ENCODE measurements at regions not wholly inside any gene's neighbourhood (a gene's known extent, or its start where the extent isn't known, plus 50 kb on each side); places are given as distances from the start of the nearest gene placed in this dataset.
"Not testable (repeated sequence)": the region's sequence is repeated elsewhere in the genome, so short reads cannot be mapped to it uniquely, and the experiment has no call there.

DNA sequence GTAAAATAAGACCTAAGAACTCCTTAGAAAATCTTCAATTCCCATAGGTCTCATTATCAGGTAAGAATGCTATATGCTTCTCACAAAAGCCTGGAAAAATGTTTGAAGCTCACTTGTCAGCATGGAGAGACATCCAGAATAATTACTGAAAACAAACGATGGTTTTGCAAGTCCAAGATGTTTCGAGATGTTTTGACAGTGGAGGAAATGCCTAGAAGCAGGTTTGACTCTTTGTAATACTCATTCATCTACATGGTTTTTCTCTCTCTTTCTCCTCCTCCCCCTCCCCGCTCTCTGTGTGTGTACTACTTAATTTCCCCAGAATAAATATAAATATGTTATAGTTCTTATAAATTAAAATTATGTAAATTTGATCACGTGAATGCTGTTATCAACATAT is 131.9 kb upstream of the NR3C2 start:
- TF ChIP-seq TAF1 (IDR thresholded peaks at IDR 0.05; ENCODE audit: low read depth, low read length) (no peak), POLR2AphosphoS5 (IDR thresholded peaks at IDR 0.05; ENCODE audit: low read depth, low read length) (no peak), POU2F2 (IDR thresholded peaks at IDR 0.05; ENCODE audit: low read depth, low read length) (no peak), PAX5 (IDR thresholded peaks at IDR 0.05; ENCODE audit: insufficient read depth, low read length, severe bottlenecking) (no peak), POLR2A (IDR thresholded peaks at IDR 0.05; ENCODE audit: low read depth, low read length) (no peak), SPI1 (IDR thresholded peaks at IDR 0.05; ENCODE audit: low read depth, low read length) (no peak)
- FAIRE-seq (no peak), DNase-seq (ENCODE audit: insufficient read length, low spot score) (no peak)

GRCh38 chr4:148573296-148573695 is 131.1 kb upstream of the NR3C2 start:
- TF ChIP-seq POLR2AphosphoS5 (IDR thresholded peaks at IDR 0.05; ENCODE audit: low read depth, low read length) (no peak), PAX5 (IDR thresholded peaks at IDR 0.05; ENCODE audit: insufficient read depth, low read length, severe bottlenecking) (no peak), POU2F2 (IDR thresholded peaks at IDR 0.05; ENCODE audit: low read depth, low read length) (no peak), POLR2A (IDR thresholded peaks at IDR 0.05; ENCODE audit: low read depth, low read length) (no peak), SPI1 (IDR thresholded peaks at IDR 0.05; ENCODE audit: low read depth, low read length) (no peak), TAF1 (IDR thresholded peaks at IDR 0.05; ENCODE audit: low read depth, low read length) (no peak)
- FAIRE-seq (no peak), DNase-seq (ENCODE audit: insufficient read length, low spot score) (no peak)

DNA sequence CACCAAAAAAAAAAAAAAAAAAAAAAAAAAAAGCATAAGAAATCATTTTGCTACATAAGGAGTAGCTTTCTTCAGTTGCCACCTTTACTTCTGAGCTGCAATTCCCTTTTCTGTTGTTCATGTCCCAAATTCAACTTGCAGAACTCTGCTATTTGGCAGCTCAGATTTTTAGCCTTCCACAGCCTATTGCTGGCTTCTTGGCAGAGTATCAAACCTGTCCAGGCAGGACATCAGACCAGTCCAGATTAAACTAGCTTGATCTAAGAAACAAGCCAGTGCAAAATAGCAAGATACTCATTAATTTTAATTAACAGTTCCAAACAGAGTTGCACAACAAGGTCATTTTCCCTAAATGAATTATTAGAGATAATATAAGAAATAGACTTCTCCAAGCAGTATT is 123.6 kb upstream of the NR3C2 start:
- no peak for FAIRE-seq
- no peak for TF ChIP-seq POU2F2 (IDR thresholded peaks at IDR 0.05; ENCODE audit: low read depth, low read length)
- no peak for TF ChIP-seq POLR2A (IDR thresholded peaks at IDR 0.05; ENCODE audit: low read depth, low read length)
- TF ChIP-seq TAF1 (IDR thresholded peaks at IDR 0.05; ENCODE audit: low read depth, low read length): no peak
- no peak for TF ChIP-seq POLR2AphosphoS5 (IDR thresholded peaks at IDR 0.05; ENCODE audit: low read depth, low read length)
- no peak for TF ChIP-seq PAX5 (IDR thresholded peaks at IDR 0.05; ENCODE audit: insufficient read depth, low read length, severe bottlenecking)
- TF ChIP-seq SPI1 (IDR thresholded peaks at IDR 0.05; ENCODE audit: low read depth, low read length): no peak
- DNase-seq (ENCODE audit: insufficient read length, low spot score): no peak

DNA sequence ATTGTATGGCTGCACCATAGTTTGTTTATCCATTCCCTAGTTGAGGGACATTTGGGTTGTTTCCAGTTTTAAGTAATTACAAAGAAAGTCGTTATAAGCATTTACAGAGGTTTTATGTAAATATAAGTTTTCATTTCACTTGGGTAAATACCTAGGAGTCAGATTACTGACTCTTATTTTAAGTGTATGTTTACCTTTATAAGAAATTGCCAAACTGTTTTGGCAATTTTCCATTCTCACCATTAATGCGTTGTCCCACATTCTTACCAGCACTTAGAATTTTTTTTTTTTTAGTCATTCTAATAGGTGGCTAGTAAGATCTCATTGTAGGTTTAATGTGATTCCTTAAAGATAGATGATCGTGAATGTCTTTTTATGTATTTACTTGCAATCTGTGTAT is 121.5 kb upstream of the NR3C2 start:
- no peak for FAIRE-seq
- TF ChIP-seq POU2F2 (IDR thresholded peaks at IDR 0.05; ENCODE audit: low read depth, low read length) (no peak), POLR2AphosphoS5 (IDR thresholded peaks at IDR 0.05; ENCODE audit: low read depth, low read length) (no peak), POLR2A (IDR thresholded peaks at IDR 0.05; ENCODE audit: low read depth, low read length) (no peak)
- no peak for DNase-seq (ENCODE audit: insufficient read length, low spot score)

- FAIRE-seq: no peak
Observed at GRCh38 chr4:148561467-148561866, 119.3 kb upstream of the NR3C2 start.

GRCh38 chr4:148557793-148558192 is 115.6 kb upstream of the NR3C2 start:
- TF ChIP-seq POLR2A (IDR thresholded peaks at IDR 0.05; ENCODE audit: low read depth, low read length) (no peak), POLR2AphosphoS5 (IDR thresholded peaks at IDR 0.05; ENCODE audit: low read depth, low read length) (no peak), POU2F2 (IDR thresholded peaks at IDR 0.05; ENCODE audit: low read depth, low read length) (no peak)
- DNase-seq (ENCODE audit: insufficient read length, low spot score) (no peak), FAIRE-seq (no peak)

More at GRCh38 chr4:148561467-148561866, 119.3 kb upstream of the NR3C2 start:
- TF ChIP-seq POLR2A (IDR thresholded peaks at IDR 0.05; ENCODE audit: low read depth, low read length): no peak
- TF ChIP-seq SPI1 (IDR thresholded peaks at IDR 0.05; ENCODE audit: low read depth, low read length): no peak
- no peak for TF ChIP-seq POLR2AphosphoS5 (IDR thresholded peaks at IDR 0.05; ENCODE audit: low read depth, low read length)
- TF ChIP-seq PAX5 (IDR thresholded peaks at IDR 0.05; ENCODE audit: insufficient read depth, low read length, severe bottlenecking): no peak
- no peak for DNase-seq (ENCODE audit: insufficient read length, low spot score)

GRCh38 chr4:148550788-148551187 is 108.6 kb upstream of the NR3C2 start:
- FAIRE-seq (no peak), DNase-seq (ENCODE audit: insufficient read length, low spot score) (no peak)
- TF ChIP-seq POU2F2 (IDR thresholded peaks at IDR 0.05; ENCODE audit: low read depth, low read length): no peak

DNA sequence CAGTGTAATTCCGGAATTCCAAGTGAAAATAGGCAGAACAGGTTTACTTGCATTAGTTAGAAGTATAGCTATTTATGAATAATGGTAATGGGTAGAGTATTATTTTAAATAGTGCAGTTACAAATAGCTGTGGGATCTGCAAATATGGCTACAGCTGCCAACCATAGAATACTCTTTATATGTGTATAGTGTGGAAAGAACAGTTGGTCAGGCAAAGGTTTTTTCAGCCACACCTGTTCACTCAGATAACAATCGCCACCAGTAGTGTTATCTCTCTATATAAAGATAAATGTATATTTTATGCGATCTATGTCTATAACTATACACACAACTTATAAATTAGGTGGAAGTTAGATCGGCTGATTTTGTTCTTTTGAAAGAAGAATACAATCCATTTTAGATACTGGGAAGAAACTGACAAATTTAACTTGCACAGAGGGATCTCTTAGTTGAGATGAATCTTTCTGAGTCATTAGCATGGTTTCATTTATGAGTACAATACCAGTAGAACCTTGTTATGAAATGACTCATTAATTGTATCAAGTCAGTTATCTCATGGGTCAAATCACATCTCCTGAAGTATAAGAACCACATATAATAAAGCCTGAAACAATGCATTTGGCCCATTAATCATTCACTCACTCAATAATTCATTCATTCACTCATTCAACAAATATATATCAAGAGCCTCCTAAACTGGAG is 100.9 kb upstream of the NR3C2 start:
- FAIRE-seq (no peak), DNase-seq (ENCODE audit: insufficient read length, low spot score) (no peak)
- no peak for TF ChIP-seq POU2F2 (IDR thresholded peaks at IDR 0.05; ENCODE audit: low read depth, low read length)
- TF ChIP-seq TAF1 (IDR thresholded peaks at IDR 0.05; ENCODE audit: low read depth, low read length): no peak
- TF ChIP-seq POLR2AphosphoS5 (IDR thresholded peaks at IDR 0.05; ENCODE audit: low read depth, low read length): no peak
- TF ChIP-seq SPI1 (IDR thresholded peaks at IDR 0.05; ENCODE audit: low read depth, low read length): no peak
- no peak for TF ChIP-seq POLR2A (IDR thresholded peaks at IDR 0.05; ENCODE audit: low read depth, low read length)
- TF ChIP-seq PAX5 (IDR thresholded peaks at IDR 0.05; ENCODE audit: insufficient read depth, low read length, severe bottlenecking): no peak

DNA sequence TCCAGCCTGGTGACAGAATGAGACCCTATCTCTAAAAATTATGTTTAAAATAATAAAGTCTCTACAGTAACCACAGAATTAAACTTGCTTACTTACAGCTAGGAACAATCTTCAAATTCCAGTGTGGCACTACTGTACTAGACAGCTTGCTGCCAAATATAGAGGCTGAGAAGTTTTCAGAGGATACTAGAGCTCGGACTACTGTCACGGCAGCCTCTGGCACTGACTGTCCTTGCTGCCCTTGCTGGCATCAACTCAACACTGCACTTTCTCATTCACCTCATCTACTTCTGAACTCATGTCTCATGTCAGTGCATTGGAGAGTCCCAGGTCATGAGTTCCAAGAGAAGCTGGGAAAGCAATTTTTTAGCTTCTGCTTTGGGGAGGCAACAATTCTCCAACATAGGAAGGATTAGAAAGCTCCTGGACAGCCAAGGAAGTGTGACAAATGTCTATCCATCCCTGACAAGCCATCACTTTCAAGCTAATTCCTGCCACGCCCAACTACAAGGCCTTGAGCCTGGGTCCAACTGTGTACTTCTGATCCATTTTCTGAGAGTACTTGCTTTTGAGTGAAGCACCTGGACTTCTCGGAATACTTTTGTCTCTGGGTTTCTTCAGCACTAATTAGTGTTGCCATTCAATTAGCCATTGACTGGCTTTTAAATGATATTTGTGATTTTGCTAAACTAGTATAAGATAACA is 98.6 kb upstream of the NR3C2 start:
- FAIRE-seq (no peak), DNase-seq (ENCODE audit: insufficient read length, low spot score) (no peak)
- TF ChIP-seq PAX5 (IDR thresholded peaks at IDR 0.05; ENCODE audit: insufficient read depth, low read length, severe bottlenecking) (no peak), POLR2A (IDR thresholded peaks at IDR 0.05; ENCODE audit: low read depth, low read length) (no peak), POLR2AphosphoS5 (IDR thresholded peaks at IDR 0.05; ENCODE audit: low read depth, low read length) (no peak), SPI1 (IDR thresholded peaks at IDR 0.05; ENCODE audit: low read depth, low read length) (no peak), TAF1 (IDR thresholded peaks at IDR 0.05; ENCODE audit: low read depth, low read length) (no peak), POU2F2 (IDR thresholded peaks at IDR 0.05; ENCODE audit: low read depth, low read length) (no peak)

GRCh38 chr4:148539387-148539786 is 97.2 kb upstream of the NR3C2 start:
- TF ChIP-seq POLR2AphosphoS5 (IDR thresholded peaks at IDR 0.05; ENCODE audit: low read depth, low read length) (no peak), SPI1 (IDR thresholded peaks at IDR 0.05; ENCODE audit: low read depth, low read length) (no peak), POU2F2 (IDR thresholded peaks at IDR 0.05; ENCODE audit: low read depth, low read length) (no peak), PAX5 (IDR thresholded peaks at IDR 0.05; ENCODE audit: insufficient read depth, low read length, severe bottlenecking) (no peak), POLR2A (IDR thresholded peaks at IDR 0.05; ENCODE audit: low read depth, low read length) (no peak), TAF1 (IDR thresholded peaks at IDR 0.05; ENCODE audit: low read depth, low read length) (no peak)
- DNase-seq (ENCODE audit: insufficient read length, low spot score) (no peak), FAIRE-seq (no peak)

- not testable (repeated sequence) for FAIRE-seq; DNase-seq (ENCODE audit: insufficient read length, low spot score)
Observed at GRCh38 chr4:148533851-148534250, 91.6 kb upstream of the NR3C2 start.
